ENCODE measurements at regions not wholly inside any gene's neighbourhood (a gene's known extent, or its start where the extent isn't known, plus 50 kb on each side); places are given as distances from the start of the nearest gene placed in this dataset.
A peak's percentile ranks its signal among the peaks of the same experiment; 100 is the strongest.

GRCh38 chr5:141800617-141801016 lies 77.6 kb downstream of the PCDH1 start:
- no peaks in the 10 kb centered on the region for H3K9me3 Mint-ChIP-seq (ENCODE audit: unreplicated experiment)
- H3K27me3 Mint-ChIP-seq (ENCODE audit: unreplicated experiment) = peaks cover 51% of the 10 kb centered on the region
- no peaks in the 10 kb centered on the region for H3K36me3 Mint-ChIP-seq (ENCODE audit: unreplicated experiment)
- no peak overlapping the region for H3K4me3 Mint-ChIP-seq (ENCODE audit: unreplicated experiment)
- TF ChIP-seq CTCF (IDR thresholded peaks at IDR 0.05) = no peak
- H3K4me1 Mint-ChIP-seq (ENCODE audit: unreplicated experiment) = peaks cover 7% of the 10 kb centered on the region
- H3K27ac Mint-ChIP-seq (ENCODE audit: unreplicated experiment) = peak overlapping the region; percentile 37
- DNase-seq (ENCODE audit: extremely low spot score, unreplicated experiment) = no peak

GRCh38 chr5:141799507-141800167 lies 78.6 kb downstream of the PCDH1 start:
- no peaks in the 10 kb centered on the region for H3K9me3 Mint-ChIP-seq (ENCODE audit: unreplicated experiment)
- peaks cover 7% of the 10 kb centered on the region for H3K4me1 Mint-ChIP-seq (ENCODE audit: unreplicated experiment)
- H3K27ac Mint-ChIP-seq (ENCODE audit: unreplicated experiment) = no peak overlapping the region
- peaks cover 51% of the 10 kb centered on the region for H3K27me3 Mint-ChIP-seq (ENCODE audit: unreplicated experiment)
- no peak for TF ChIP-seq CTCF (IDR thresholded peaks at IDR 0.05)
- H3K4me3 Mint-ChIP-seq (ENCODE audit: unreplicated experiment) = no peak overlapping the region
- no peaks in the 10 kb centered on the region for H3K36me3 Mint-ChIP-seq (ENCODE audit: unreplicated experiment)
- no peak for DNase-seq (ENCODE audit: extremely low spot score, unreplicated experiment)

GRCh38 chr5:141797425-141797824 lies 80.8 kb downstream of the PCDH1 start:
- no peak for DNase-seq (ENCODE audit: extremely low spot score, unreplicated experiment)
- no peaks in the 10 kb centered on the region for H3K9me3 Mint-ChIP-seq (ENCODE audit: unreplicated experiment)
- H3K27ac Mint-ChIP-seq (ENCODE audit: unreplicated experiment) = no peak overlapping the region
- no peaks in the 10 kb centered on the region for H3K36me3 Mint-ChIP-seq (ENCODE audit: unreplicated experiment)
- no peak for TF ChIP-seq CTCF (IDR thresholded peaks at IDR 0.05)
- peaks cover 36% of the 10 kb centered on the region for H3K27me3 Mint-ChIP-seq (ENCODE audit: unreplicated experiment)
- peaks cover 5% of the 10 kb centered on the region for H3K4me1 Mint-ChIP-seq (ENCODE audit: unreplicated experiment)
- H3K4me3 Mint-ChIP-seq (ENCODE audit: unreplicated experiment) = no peak overlapping the region

GRCh38 chr5:141795421-141795820 lies 82.8 kb downstream of the PCDH1 start:
- Mint-ChIP-seq H3K27ac (ENCODE audit: unreplicated experiment) (no peak overlapping the region), H3K4me1 (ENCODE audit: unreplicated experiment) (peaks cover 3% of the 10 kb centered on the region), H3K4me3 (ENCODE audit: unreplicated experiment) (no peak overlapping the region), H3K9me3 (ENCODE audit: unreplicated experiment) (no peaks in the 10 kb centered on the region), H3K36me3 (ENCODE audit: unreplicated experiment) (no peaks in the 10 kb centered on the region), H3K27me3 (ENCODE audit: unreplicated experiment) (peaks cover 47% of the 10 kb centered on the region)
- TF ChIP-seq CTCF (IDR thresholded peaks at IDR 0.05) = no peak
- DNase-seq (ENCODE audit: extremely low spot score, unreplicated experiment) = no peak

GRCh38 chr5:141793881-141794280 lies 84.3 kb downstream of the PCDH1 start:
- Mint-ChIP-seq H3K4me3 (ENCODE audit: unreplicated experiment) (no peak overlapping the region), H3K36me3 (ENCODE audit: unreplicated experiment) (no peaks in the 10 kb centered on the region), H3K27me3 (ENCODE audit: unreplicated experiment) (peaks cover 58% of the 10 kb centered on the region), H3K27ac (ENCODE audit: unreplicated experiment) (no peak overlapping the region), H3K4me1 (ENCODE audit: unreplicated experiment) (no peaks in the 10 kb centered on the region), H3K9me3 (ENCODE audit: unreplicated experiment) (no peaks in the 10 kb centered on the region)
- no peak for DNase-seq (ENCODE audit: extremely low spot score, unreplicated experiment)
- no peak for TF ChIP-seq CTCF (IDR thresholded peaks at IDR 0.05)
